ENCODE measurements at regions not wholly inside any gene's neighbourhood (a gene's known extent, or its start where the extent isn't known, plus 50 kb on each side); places are given as distances from the start of the nearest gene placed in this dataset.

DNA sequence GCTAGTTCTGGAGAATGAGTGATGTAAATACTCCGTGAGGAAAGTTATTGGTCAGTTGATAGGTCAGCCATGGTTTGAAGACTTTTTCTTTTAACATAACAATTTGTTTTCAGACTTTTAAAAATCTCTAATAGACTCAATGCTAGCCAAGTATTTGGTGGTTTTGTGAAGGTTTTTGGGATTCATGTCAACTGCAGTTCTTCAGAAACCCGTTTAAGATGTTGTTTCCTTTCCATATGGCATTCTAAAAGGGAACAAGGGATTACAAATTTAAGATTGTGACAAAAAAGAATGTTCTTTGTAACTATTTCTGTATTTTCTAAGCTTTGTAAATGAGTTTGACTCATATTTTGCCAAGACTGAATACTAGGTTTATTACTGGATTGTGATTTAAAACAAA lies 281.7 kb upstream of the COL8A1 start:
- intact Hi-C loops (cut with micrococcal nuclease; ENCODE audit: unreplicated experiment), result no loop called here
- Histone ChIP-seq H3K36me3 (ENCODE audit: control insufficient read depth in 2 of 2, insufficient read depth in 2 of 2, low read length in 1 of 2) (no peaks in the 10 kb centered on the region), H3K4me1 (ENCODE audit: control insufficient read depth, insufficient read depth, low read length) (no peaks in the 10 kb centered on the region), H2AFZ (ENCODE audit: control insufficient read depth, low read depth, low read length) (no peak overlapping the region), H3K27me3 (replicated peaks in 1 of 2; ENCODE audit: control insufficient read depth in 2 of 2, insufficient read depth in 2 of 2, low read length in 1 of 2) (no peaks in the 10 kb centered on the region), H3K27ac (ENCODE audit: control insufficient read depth, insufficient read depth) (no peak overlapping the region), H4K20me1 (ENCODE audit: control insufficient read depth, insufficient read depth) (no peaks in the 10 kb centered on the region), H3K9me3 (replicated peaks; ENCODE audit: control insufficient read depth, insufficient read depth, low read length) (no peaks in the 10 kb centered on the region; the same call in 2 of the 3 replicates), H3K79me2 (ENCODE audit: control insufficient read depth, insufficient read depth, low read length) (no peaks in the 10 kb centered on the region), H3K4me2 (ENCODE audit: control insufficient read depth, insufficient read depth) (no peak overlapping the region), H3K4me3 (no peak overlapping the region), H3K9ac (ENCODE audit: control insufficient read depth, insufficient read depth, low read length) (no peak overlapping the region)
- no peak for FAIRE-seq
- no peak for ATAC-seq
- in situ Hi-C loops (cut with MboI), result no loop called here
- ChIA-PET SMC1A (ENCODE audit: uncharacterized antibody, unreplicated experiment) (no interaction called here), POLR2A (interaction anchor here (0.5 kb wide), 1 partner anchor 64 kb away, joined by 3 read pairs; no protein-coding TSS in a partner anchor), CTCF (no interaction called here), RAD21 (ENCODE audit: unreplicated experiment) (no interaction called here)
- BruUV-seq (replicated peaks), result no TSS peak
- 22% methylated on average over 2 of the region's 2 CpGs for WGBS (ENCODE audit: insufficient coverage, insufficient replicate concordance, low lambda C conversion rate, missing lambda C conversion rate)
- TF ChIP-seq RB1 (IDR thresholded peaks at IDR 0.05; ENCODE audit: borderline replicate concordance) (no peak), KDM1A (IDR thresholded peaks at IDR 0.05; ENCODE audit: borderline replicate concordance) (no peak), ZNF217 (IDR thresholded peaks at IDR 0.05) (no peak), YY1 (IDR thresholded peaks at IDR 0.05; ENCODE audit: low read depth, low read length) (no peak), SUZ12 (IDR thresholded peaks at IDR 0.05; ENCODE audit: unreplicated experiment) (no peak), FOXM1 (IDR thresholded peaks at IDR 0.05; ENCODE audit: low read depth, low read length) (no peak), BACH1 (IDR thresholded peaks at IDR 0.05; ENCODE audit: borderline replicate concordance) (no peak), DPF2 (IDR thresholded peaks at IDR 0.05) (no peak), RCOR1 (conservative IDR thresholded peaks at IDR 0.05; ENCODE audit: low read depth, low read length) (no peak), EZH2 (IDR thresholded peaks at IDR 0.05; ENCODE audit: borderline replicate concordance, control insufficient read depth, low read depth, low read length) (no peak), NFXL1 (IDR thresholded peaks at IDR 0.05; ENCODE audit: borderline replicate concordance) (no peak), TCF7 (IDR thresholded peaks at IDR 0.05; ENCODE audit: borderline replicate concordance) (no peak), CBX3 (IDR thresholded peaks at IDR 0.05; ENCODE audit: borderline replicate concordance, low read depth) (no peak), SPI1 (IDR thresholded peaks at IDR 0.05; ENCODE audit: borderline replicate concordance, insufficient read depth, low read depth, low read length) (no peak), MYB (IDR thresholded peaks at IDR 0.05; ENCODE audit: borderline replicate concordance, low read depth, low read length) (no peak), POU2F2 (IDR thresholded peaks at IDR 0.05; ENCODE audit: borderline replicate concordance, low read depth, low read length) (no peak), GABPA (IDR thresholded peaks at IDR 0.05; ENCODE audit: low read depth) (no peak)
- TF ChIP-seq, protein P1, sequence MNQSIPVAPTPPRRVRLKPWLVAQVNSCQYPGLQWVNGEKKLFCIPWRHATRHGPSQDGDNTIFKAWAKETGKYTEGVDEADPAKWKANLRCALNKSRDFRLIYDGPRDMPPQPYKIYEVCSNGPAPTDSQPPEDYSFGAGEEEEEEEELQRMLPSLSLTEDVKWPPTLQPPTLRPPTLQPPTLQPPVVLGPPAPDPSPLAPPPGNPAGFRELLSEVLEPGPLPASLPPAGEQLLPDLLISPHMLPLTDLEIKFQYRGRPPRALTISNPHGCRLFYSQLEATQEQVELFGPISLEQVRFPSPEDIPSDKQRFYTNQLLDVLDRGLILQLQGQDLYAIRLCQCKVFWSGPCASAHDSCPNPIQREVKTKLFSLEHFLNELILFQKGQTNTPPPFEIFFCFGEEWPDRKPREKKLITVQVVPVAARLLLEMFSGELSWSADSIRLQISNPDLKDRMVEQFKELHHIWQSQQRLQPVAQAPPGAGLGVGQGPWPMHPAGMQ (IDR thresholded peaks at IDR 0.05; ENCODE audit: borderline replicate concordance), result no peak
- TF ChIP-seq, protein P2, sequence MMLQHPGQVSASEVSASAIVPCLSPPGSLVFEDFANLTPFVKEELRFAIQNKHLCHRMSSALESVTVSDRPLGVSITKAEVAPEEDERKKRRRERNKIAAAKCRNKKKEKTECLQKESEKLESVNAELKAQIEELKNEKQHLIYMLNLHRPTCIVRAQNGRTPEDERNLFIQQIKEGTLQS (IDR thresholded peaks at IDR 0.05; ENCODE audit: borderline replicate concordance, extremely low read depth, low read depth, low read length), result no peak
- DNase-seq (ENCODE audit: low read depth, low spot score), result no peak
